Peyer's patch (tissue), 4 donors: ENCODE measurements at regions not wholly inside any gene's neighbourhood (a gene's known extent, or its start where the extent isn't known, plus 50 kb on each side); places are given as distances from the start of the nearest gene placed in this dataset.

ENCODE experiments used
- DNase-seq, 3 donors: peaks; one replicate each; pipeline ENCODE4 v3.0.0-alpha.2; 2017 to 2019
- H3K27ac ChIP-seq, 4 donors: fragments of 200-600 bp; sonication (generic); one replicate each; pipeline ENCODE4 v1.5.1; 2016 to 2019
- H3K27me3 ChIP-seq, 2 donors: fragments of 200-600 bp; sonication (generic); one replicate each; pipeline ENCODE4 v1.5.1; 2019
- H3K36me3 ChIP-seq, 3 donors: fragments of 200-600 bp; sonication (generic); one replicate each; pipeline ENCODE4 v1.5.1; 2016 to 2019
- H3K4me1 ChIP-seq, 4 donors: fragments of 200-600 bp; sonication (generic); one replicate each; pipeline ENCODE4 v1.5.1; 2016 to 2019
- H3K4me3 ChIP-seq, 4 donors: fragments of 200-600 bp; sonication (generic); 1 replicate in 3 of 4; 2 replicates in 1 of 4; pipeline ENCODE4 v1.5.1; 2016 to 2019; ENCODE audit warnings: mild to moderate bottlenecking in 1 of 4
- H3K9me3 ChIP-seq, 4 donors: fragments of 200-600 bp; sonication (generic); one replicate each; pipeline ENCODE4 v1.5.1; 2016 to 2019; ENCODE audit warnings: mild to moderate bottlenecking in 1 of 4
- POLR2A ChIP-seq, 2 donors: fragments of 450-650 bp; IDR thresholded peaks; one replicate each; pipeline ENCODE4 v1.5.1; 2017; ENCODE audit warnings: antibody characterized with exemption in 2 of 2, mild to moderate bottlenecking in 2 of 2, moderate library complexity in 2 of 2
- TF ChIP-seq, protein P1 (sequence below), 6 experiments: fragments of 450-650 bp in 4 of 6; fragments of 200-600 bp in 2 of 6; sonication (generic) in 1 of 6; IDR thresholded peaks; one replicate each; pipeline ENCODE4 v1.5.1; 2017 to 2019; ENCODE audit warnings: antibody characterized with exemption in 6 of 6, mild to moderate bottlenecking in 3 of 6, moderate library complexity in 1 of 6

DNA sequence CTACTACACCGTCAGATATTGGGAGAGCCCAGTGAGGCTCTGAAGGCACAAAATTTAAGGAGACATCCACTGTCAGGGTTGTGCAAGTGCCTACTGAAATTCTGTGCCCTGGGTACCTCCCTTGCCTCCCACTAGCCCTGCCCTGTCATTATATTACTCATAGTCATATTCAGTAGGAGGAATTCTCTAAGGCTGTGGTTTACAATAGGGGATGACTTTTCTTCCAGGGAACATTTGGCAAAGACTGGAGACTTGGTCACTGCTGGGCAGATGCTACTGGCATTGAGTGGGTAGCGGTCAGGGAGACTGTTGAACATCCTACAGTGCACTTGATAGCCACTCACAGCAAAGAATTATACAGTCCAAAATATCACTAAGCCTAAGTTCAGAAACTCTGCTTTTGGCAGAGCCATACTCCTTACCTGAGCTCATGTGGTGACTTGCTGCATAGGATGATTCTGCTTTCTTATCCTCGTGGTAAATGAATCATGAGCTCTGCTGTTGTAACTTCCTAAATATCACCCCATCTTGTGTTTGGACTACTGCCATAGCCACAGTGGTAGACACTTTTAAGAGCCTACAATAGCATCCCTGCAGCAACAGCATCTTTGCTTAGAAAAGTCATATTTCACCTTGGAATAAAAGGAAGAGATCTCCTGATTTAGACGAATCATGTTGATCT, 563.4 kb upstream of the PLXNA2 start:
- Histone ChIP-seq H3K4me3 (no peak overlapping the region), H3K4me1 (no peaks in the 10 kb centered on the region), H3K27ac (no peak overlapping the region), H3K9me3 (no peaks in the 10 kb centered on the region), H3K36me3 (no peaks in the 10 kb centered on the region), H3K27me3 (no peaks in the 10 kb centered on the region)
- no peak for DNase-seq
- no peak for TF ChIP-seq POLR2A (IDR thresholded peaks at IDR 0.05)
- TF ChIP-seq, protein P1, sequence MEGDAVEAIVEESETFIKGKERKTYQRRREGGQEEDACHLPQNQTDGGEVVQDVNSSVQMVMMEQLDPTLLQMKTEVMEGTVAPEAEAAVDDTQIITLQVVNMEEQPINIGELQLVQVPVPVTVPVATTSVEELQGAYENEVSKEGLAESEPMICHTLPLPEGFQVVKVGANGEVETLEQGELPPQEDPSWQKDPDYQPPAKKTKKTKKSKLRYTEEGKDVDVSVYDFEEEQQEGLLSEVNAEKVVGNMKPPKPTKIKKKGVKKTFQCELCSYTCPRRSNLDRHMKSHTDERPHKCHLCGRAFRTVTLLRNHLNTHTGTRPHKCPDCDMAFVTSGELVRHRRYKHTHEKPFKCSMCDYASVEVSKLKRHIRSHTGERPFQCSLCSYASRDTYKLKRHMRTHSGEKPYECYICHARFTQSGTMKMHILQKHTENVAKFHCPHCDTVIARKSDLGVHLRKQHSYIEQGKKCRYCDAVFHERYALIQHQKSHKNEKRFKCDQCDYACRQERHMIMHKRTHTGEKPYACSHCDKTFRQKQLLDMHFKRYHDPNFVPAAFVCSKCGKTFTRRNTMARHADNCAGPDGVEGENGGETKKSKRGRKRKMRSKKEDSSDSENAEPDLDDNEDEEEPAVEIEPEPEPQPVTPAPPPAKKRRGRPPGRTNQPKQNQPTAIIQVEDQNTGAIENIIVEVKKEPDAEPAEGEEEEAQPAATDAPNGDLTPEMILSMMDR (IDR thresholded peaks at IDR 0.05) = no peak

DNA sequence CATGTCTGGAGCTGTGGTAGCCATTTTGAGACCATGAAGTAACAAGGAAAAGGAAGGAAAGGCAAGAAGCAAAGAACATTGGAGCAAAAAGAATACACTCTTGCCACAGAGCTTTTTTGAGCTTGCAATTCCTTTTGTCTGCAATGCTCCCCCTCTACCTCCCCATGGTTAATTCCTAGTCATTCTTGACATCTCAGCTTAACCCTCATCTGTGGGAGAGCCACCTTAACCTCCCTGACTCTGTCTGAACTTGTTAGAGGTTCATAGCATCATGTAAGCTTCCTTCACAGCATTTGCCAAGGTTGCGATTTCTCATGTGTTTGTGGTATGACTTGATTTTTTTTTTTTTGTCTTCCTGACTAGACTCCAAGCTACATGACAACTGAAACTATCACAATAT, 564.1 kb upstream of the PLXNA2 start:
- H3K27me3 ChIP-seq = no peaks in the 10 kb centered on the region
- H3K27ac ChIP-seq = no peak overlapping the region
- no peaks in the 10 kb centered on the region for H3K9me3 ChIP-seq
- no peaks in the 10 kb centered on the region for H3K36me3 ChIP-seq
- no peak for DNase-seq
- no peak for TF ChIP-seq POLR2A (IDR thresholded peaks at IDR 0.05)
- TF ChIP-seq, protein P1 (IDR thresholded peaks at IDR 0.05) = no peak
- no peak overlapping the region for H3K4me3 ChIP-seq
- H3K4me1 ChIP-seq = no peaks in the 10 kb centered on the region

DNA sequence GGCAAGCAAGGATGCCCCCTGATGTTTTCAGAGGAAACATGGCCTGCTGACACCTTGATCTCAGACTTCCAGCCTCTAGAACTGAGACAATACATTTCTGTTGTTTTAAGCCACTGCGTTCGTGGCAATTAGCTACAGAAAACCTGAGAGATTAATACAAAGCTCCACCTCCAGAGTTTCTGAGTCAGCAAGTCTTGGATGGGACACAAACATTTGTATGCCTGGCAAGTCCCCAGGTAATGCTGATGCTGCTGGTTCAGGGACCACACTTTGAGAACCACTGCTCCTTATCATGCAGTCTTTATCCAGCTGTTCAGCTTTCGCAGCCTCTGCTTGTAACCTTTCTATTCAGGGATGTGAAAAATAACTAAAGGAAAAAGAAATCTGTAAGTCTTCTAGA, 565.7 kb upstream of the PLXNA2 start:
- no peak overlapping the region for H3K4me3 ChIP-seq
- no peak overlapping the region for H3K27ac ChIP-seq
- H3K9me3 ChIP-seq = no peaks in the 10 kb centered on the region
- no peaks in the 10 kb centered on the region for H3K4me1 ChIP-seq
- H3K27me3 ChIP-seq = no peaks in the 10 kb centered on the region
- DNase-seq = no peak
- no peaks in the 10 kb centered on the region for H3K36me3 ChIP-seq
- no peak for TF ChIP-seq POLR2A (IDR thresholded peaks at IDR 0.05)
- TF ChIP-seq, protein P1 (IDR thresholded peaks at IDR 0.05) = no peak

DNA sequence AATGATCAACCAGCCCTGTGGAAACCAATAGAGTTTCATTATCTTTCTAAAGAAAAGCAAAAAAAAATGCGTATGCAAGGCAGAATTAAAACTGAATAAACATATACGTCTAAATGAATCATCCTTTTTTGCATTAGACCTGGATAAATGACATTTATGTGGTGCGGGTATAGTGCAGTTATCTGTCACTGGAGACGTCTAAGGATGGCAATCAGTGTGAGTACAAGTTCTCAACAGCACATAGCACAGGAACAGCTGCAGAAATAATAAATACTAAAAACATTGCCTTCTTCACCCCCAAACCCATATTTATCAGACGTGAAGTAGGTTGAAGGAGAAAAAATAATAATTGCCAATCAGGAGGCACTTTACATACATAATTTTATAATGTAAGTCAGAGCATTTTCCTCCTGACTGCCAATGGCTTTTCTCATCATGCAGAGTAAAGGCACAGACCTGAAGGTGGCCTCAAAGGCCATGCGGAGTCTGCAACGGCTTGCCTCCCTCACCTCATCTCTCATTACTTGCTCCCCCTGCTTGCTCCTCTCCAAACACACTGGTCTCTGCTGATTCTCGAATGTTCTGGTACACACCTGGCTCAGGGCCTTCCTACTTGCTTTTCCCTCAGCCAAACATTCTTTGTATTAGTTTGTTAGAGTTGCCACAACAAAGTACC, 574.7 kb upstream of the PLXNA2 start:
- no peaks in the 10 kb centered on the region for H3K27me3 ChIP-seq
- H3K27ac ChIP-seq = no peak overlapping the region
- H3K4me1 ChIP-seq = no peaks in the 10 kb centered on the region
- no peaks in the 10 kb centered on the region for H3K9me3 ChIP-seq
- no peak for TF ChIP-seq POLR2A (IDR thresholded peaks at IDR 0.05)
- TF ChIP-seq, protein P1 (IDR thresholded peaks at IDR 0.05) = no peak
- no peaks in the 10 kb centered on the region for H3K36me3 ChIP-seq
- DNase-seq = no peak
- H3K4me3 ChIP-seq = no peak overlapping the region

DNA sequence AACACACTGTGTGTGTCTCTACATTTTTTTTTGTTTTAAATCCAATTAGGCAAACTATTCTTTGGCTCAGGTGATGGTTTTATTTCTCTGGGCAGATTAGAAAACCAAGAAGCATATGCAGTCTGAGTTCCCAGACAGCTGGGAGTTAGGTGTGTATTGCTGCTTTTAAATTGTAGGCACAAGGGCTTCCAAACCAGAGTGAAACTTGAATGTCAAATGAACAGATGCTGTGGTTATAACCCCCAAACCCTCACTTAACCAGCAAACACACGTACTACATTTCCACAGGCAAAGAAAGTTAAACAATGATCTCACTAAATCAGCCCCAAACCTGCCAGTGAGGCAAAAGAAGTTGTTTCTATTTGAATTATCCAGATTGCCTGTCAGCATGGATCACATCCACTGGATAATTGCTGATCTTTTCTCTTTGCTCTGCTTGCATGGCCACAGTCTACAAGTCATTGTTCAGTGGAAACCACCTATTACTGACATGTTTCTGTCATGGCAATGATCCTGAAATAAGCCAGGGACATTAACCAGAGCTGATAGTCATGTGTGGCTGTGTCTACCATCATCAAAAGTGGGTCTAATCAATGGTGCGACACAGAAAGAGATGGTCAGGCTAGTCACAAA, 576.5 kb upstream of the PLXNA2 start:
- no peak overlapping the region for H3K4me3 ChIP-seq
- H3K9me3 ChIP-seq = no peaks in the 10 kb centered on the region
- no peaks in the 10 kb centered on the region for H3K36me3 ChIP-seq
- no peak overlapping the region for H3K27ac ChIP-seq
- TF ChIP-seq, protein P1 (IDR thresholded peaks at IDR 0.05) = no peak
- TF ChIP-seq POLR2A (IDR thresholded peaks at IDR 0.05) = no peak
- no peak for DNase-seq
- H3K4me1 ChIP-seq = no peaks in the 10 kb centered on the region
- H3K27me3 ChIP-seq = no peaks in the 10 kb centered on the region
